NB4 (cell line): ENCODE measurements at regions not wholly inside any gene's neighbourhood (a gene's known extent, or its start where the extent isn't known, plus 50 kb on each side); places are given as distances from the start of the nearest gene placed in this dataset.

Experiments used
- DNase-seq: peaks from one replicate; pipeline ENCODE4 v3.0.0; 2010; ENCODE audit warnings: low read depth
- H3K4me3 ChIP-seq: one replicate; pipeline ENCODE4 v1.5.1; 2011; ENCODE audit warnings: mild to moderate bottlenecking, low read depth, low read length, moderate library complexity
- MYC ChIP-seq: IDR thresholded peaks from 2 replicates; pipeline ENCODE4 v1.6.1; 2011; ENCODE audit warnings: low read depth, low read length
- POLR2A ChIP-seq: IDR thresholded peaks from 2 replicates; pipeline ENCODE4 v1.6.1; 2011; ENCODE audit warnings: mild to moderate bottlenecking; ENCODE audit not compliant: insufficient read length; ENCODE audit errors: extremely low read depth
- TF ChIP-seq, protein P1 (sequence below): IDR thresholded peaks from one replicate; pipeline ENCODE4 v1.5.1; 2012; ENCODE audit warnings: low read depth, low read length
- TF ChIP-seq, protein P2 (sequence below): IDR thresholded peaks from 2 replicates; pipeline ENCODE4 v1.6.1; 2011; ENCODE audit warnings: low read depth, low read length

DNA sequence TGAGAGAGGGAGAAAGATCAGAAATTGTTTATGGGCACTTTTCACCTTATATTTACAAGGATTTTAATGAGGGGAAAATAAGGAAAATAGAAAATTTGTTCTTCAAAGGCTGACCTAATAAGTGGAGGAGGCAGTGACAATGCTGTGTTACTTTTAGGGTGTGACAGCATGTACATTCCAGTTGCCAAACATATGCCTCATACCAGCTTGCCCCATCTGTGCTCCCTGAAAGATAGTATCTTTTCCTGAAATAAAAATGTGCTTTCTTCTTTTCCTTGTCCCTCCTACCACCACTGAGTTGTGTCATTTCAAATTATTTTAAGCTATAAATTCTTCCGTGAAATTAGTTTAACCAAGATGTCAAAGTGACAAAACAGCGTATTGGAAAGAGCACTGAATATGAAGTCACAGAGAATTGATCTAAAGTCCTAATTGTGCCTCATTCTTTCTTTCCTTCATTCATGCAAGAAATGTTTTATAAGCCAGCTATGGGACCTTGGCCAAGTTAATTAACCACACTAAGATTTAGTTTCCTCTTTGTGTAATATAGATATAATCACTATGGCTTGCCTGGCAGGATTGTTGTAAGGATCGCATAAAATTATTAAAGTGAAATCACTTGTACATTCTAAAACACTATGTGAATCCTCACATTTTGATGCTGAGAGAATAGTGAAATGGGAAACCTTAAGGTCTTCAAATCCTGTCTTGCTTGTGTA, 1307.5 kb upstream of the TENM4 start:
- no peak overlapping the region for H3K4me3 ChIP-seq
- DNase-seq: no peak
- no peak for TF ChIP-seq MYC
- TF ChIP-seq, protein P1, sequence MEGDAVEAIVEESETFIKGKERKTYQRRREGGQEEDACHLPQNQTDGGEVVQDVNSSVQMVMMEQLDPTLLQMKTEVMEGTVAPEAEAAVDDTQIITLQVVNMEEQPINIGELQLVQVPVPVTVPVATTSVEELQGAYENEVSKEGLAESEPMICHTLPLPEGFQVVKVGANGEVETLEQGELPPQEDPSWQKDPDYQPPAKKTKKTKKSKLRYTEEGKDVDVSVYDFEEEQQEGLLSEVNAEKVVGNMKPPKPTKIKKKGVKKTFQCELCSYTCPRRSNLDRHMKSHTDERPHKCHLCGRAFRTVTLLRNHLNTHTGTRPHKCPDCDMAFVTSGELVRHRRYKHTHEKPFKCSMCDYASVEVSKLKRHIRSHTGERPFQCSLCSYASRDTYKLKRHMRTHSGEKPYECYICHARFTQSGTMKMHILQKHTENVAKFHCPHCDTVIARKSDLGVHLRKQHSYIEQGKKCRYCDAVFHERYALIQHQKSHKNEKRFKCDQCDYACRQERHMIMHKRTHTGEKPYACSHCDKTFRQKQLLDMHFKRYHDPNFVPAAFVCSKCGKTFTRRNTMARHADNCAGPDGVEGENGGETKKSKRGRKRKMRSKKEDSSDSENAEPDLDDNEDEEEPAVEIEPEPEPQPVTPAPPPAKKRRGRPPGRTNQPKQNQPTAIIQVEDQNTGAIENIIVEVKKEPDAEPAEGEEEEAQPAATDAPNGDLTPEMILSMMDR: no peak
- no peak for TF ChIP-seq POLR2A
- TF ChIP-seq, protein P2, sequence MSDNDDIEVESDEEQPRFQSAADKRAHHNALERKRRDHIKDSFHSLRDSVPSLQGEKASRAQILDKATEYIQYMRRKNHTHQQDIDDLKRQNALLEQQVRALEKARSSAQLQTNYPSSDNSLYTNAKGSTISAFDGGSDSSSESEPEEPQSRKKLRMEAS: no peak

- TF ChIP-seq, protein P1: no peak
- TF ChIP-seq MYC (no peak), POLR2A (no peak)
- TF ChIP-seq, protein P2: no peak
- DNase-seq: no peak
- H3K4me3 ChIP-seq: no peak overlapping the region
Observed at GRCh38 chr11:80746300-80746699, 1305.5 kb upstream of the TENM4 start.

DNA sequence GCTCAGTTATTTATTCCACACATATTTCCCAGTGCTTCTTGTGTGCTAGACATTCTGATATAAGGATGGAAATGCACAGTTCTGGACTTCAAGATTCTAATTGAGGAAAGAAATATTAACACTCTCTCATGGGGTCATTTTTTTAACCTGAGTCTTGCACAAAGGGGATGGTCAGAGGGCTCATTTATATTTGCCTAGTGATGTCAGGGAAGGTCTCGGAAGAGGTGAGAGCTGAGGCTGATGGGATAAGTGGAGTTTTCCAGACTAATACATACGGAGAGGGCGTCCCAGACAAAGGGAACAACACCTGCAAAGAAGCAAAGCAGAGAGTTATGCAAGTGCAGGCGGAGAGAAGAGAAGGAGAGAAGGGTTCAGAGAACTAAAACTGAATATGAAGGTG, 1304.6 kb upstream of the TENM4 start:
- no peak for DNase-seq
- TF ChIP-seq, protein P1: no peak
- TF ChIP-seq MYC: no peak
- no peak for TF ChIP-seq POLR2A
- TF ChIP-seq, protein P2: no peak
- no peak overlapping the region for H3K4me3 ChIP-seq

DNA sequence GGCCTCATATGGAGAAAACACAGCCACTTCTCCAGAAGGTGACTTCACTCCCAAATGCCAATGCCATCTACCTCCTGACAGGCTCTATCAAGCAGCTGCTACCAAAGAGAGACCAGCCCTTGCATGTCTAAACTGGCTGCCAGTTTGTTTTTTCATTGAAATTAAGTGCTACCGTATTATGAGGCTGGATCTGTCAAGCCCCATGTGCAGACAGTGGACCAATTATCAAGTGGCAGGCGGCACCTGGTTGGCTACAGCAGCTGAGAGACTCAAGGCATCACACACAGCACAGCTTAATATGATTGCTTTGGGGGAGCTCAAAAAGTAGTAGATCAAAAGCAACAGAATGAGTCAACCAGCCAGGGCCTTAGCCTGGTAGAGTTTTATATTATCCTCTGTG, 1293.0 kb upstream of the TENM4 start:
- no peak for DNase-seq
- no peak for TF ChIP-seq POLR2A
- TF ChIP-seq, protein P1: no peak
- TF ChIP-seq, protein P2: no peak
- no peak for TF ChIP-seq MYC
- no peak overlapping the region for H3K4me3 ChIP-seq

DNA sequence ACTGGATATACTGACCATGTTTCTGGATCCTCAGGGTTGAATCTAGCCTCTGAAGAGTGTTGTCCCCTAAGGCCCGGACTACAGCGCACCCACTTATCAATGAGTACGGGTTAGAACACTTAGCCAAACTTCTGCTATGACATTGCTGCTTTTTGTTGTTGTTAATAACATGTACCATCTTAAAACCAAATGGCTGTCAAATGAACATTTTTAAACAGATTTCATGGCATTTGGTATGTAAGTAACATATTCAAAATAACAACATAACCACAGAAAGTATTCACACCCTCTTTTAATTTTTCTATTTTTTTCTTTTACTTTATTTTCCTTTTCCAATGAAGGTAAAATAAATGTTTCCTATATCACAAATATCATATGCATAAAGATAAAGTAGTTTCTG, 1292.5 kb upstream of the TENM4 start:
- TF ChIP-seq, protein P1: no peak
- TF ChIP-seq POLR2A (no peak), MYC (no peak)
- TF ChIP-seq, protein P2: no peak
- DNase-seq: no peak
- H3K4me3 ChIP-seq: no peak overlapping the region
